ENCODE measurements at regions not wholly inside any gene's neighbourhood (a gene's known extent, or its start where the extent isn't known, plus 50 kb on each side); places are given as distances from the start of the nearest gene placed in this dataset.

- Mint-ChIP-seq H3K36me3 (no peaks in the 10 kb centered on the region), H3K4me1 (peaks cover 4% of the 10 kb centered on the region), H3K27ac (no peak overlapping the region), H3K27me3 (ENCODE audit: low read depth) (no peaks in the 10 kb centered on the region), H3K9me3 (no peaks in the 10 kb centered on the region), H3K4me3 (no peak overlapping the region)
- no peak for TF ChIP-seq CTCF (IDR thresholded peaks at IDR 0.05; ENCODE audit: unreplicated experiment)
- no peak for DNase-seq (ENCODE audit: low spot score in 2 of 2, unreplicated experiment in 2 of 2)
Observed at GRCh38 chr11:90330632-90331031, 107.8 kb upstream of the CHORDC1 start.

- no peak overlapping the region for H3K4me3 Mint-ChIP-seq
- no peak for DNase-seq (ENCODE audit: low spot score in 2 of 2, unreplicated experiment in 2 of 2)
- no peaks in the 10 kb centered on the region for H3K27me3 Mint-ChIP-seq (ENCODE audit: low read depth)
- no peaks in the 10 kb centered on the region for H3K36me3 Mint-ChIP-seq
- H3K9me3 Mint-ChIP-seq: peaks cover 4% of the 10 kb centered on the region
- H3K27ac Mint-ChIP-seq: no peak overlapping the region
- no peaks in the 10 kb centered on the region for H3K4me1 Mint-ChIP-seq
- no peak for TF ChIP-seq CTCF (IDR thresholded peaks at IDR 0.05; ENCODE audit: unreplicated experiment)
Observed at GRCh38 chr11:90329043-90329442, 106.2 kb upstream of the CHORDC1 start.

- Mint-ChIP-seq H3K4me1 (no peaks in the 10 kb centered on the region), H3K27ac (no peak overlapping the region), H3K27me3 (ENCODE audit: low read depth) (no peaks in the 10 kb centered on the region), H3K36me3 (no peaks in the 10 kb centered on the region), H3K4me3 (no peak overlapping the region), H3K9me3 (peaks cover 8% of the 10 kb centered on the region)
- DNase-seq (ENCODE audit: low spot score in 2 of 2, unreplicated experiment in 2 of 2): no peak
- TF ChIP-seq CTCF (IDR thresholded peaks at IDR 0.05; ENCODE audit: unreplicated experiment): no peak
Observed at GRCh38 chr11:90326647-90327046, 103.8 kb upstream of the CHORDC1 start.

- Mint-ChIP-seq H3K27me3 (ENCODE audit: low read depth) (no peaks in the 10 kb centered on the region), H3K9me3 (peaks cover 27% of the 10 kb centered on the region), H3K4me3 (no peak overlapping the region), H3K27ac (no peak overlapping the region), H3K4me1 (no peaks in the 10 kb centered on the region), H3K36me3 (no peaks in the 10 kb centered on the region)
- DNase-seq (ENCODE audit: low spot score in 2 of 2, unreplicated experiment in 2 of 2): no peak
- no peak for TF ChIP-seq CTCF (IDR thresholded peaks at IDR 0.05; ENCODE audit: unreplicated experiment)
Observed at GRCh38 chr11:90323289-90323688, 100.4 kb upstream of the CHORDC1 start.

GRCh38 chr11:90321018-90321417 lies 98.2 kb upstream of the CHORDC1 start:
- peaks cover 27% of the 10 kb centered on the region for H3K9me3 Mint-ChIP-seq
- H3K4me1 Mint-ChIP-seq: no peaks in the 10 kb centered on the region
- no peaks in the 10 kb centered on the region for H3K36me3 Mint-ChIP-seq
- H3K4me3 Mint-ChIP-seq: no peak overlapping the region
- H3K27ac Mint-ChIP-seq: no peak overlapping the region
- H3K27me3 Mint-ChIP-seq (ENCODE audit: low read depth): no peaks in the 10 kb centered on the region
- no peak for TF ChIP-seq CTCF (IDR thresholded peaks at IDR 0.05; ENCODE audit: unreplicated experiment)
- no peak for DNase-seq (ENCODE audit: low spot score in 2 of 2, unreplicated experiment in 2 of 2)

- TF ChIP-seq CTCF (IDR thresholded peaks at IDR 0.05; ENCODE audit: unreplicated experiment): no peak
- no peak for DNase-seq (ENCODE audit: low spot score in 2 of 2, unreplicated experiment in 2 of 2)
- Mint-ChIP-seq H3K27ac (no peak overlapping the region), H3K9me3 (peaks cover 20% of the 10 kb centered on the region), H3K27me3 (ENCODE audit: low read depth) (no peaks in the 10 kb centered on the region), H3K4me3 (no peak overlapping the region), H3K4me1 (no peaks in the 10 kb centered on the region), H3K36me3 (no peaks in the 10 kb centered on the region)
Observed at GRCh38 chr11:90318651-90319050, 95.8 kb upstream of the CHORDC1 start.

Measured in mesothelial cell of epicardium (in vitro differentiated cells).